ENCODE measurements at regions not wholly inside any gene's neighbourhood (a gene's known extent, or its start where the extent isn't known, plus 50 kb on each side); places are given as distances from the start of the nearest gene placed in this dataset.
"Not testable (repeated sequence)": the region's sequence is repeated elsewhere in the genome, so short reads cannot be mapped to it uniquely, and the experiment has no call there.

GRCh38 chr3:4222574-4223175 lies 80.5 kb upstream of the SETMAR start:
- DNase-seq (ENCODE audit: low spot score): no peak

- DNase-seq (ENCODE audit: low spot score): no peak
Measured at GRCh38 chr3:4223777-4224176, 79.4 kb upstream of the SETMAR start.

- DNase-seq (ENCODE audit: low spot score): no peak
Measured at GRCh38 chr3:4224331-4224730, 78.8 kb upstream of the SETMAR start.

GRCh38 chr3:4225005-4225471 lies 78.1 kb upstream of the SETMAR start:
- DNase-seq (ENCODE audit: low spot score): no peak

GRCh38 chr3:4228295-4228694 lies 74.9 kb upstream of the SETMAR start:
- DNase-seq (ENCODE audit: low spot score): no peak

GRCh38 chr3:4231041-4231440 lies 72.1 kb upstream of the SETMAR start:
- DNase-seq (ENCODE audit: low spot score): no peak

- DNase-seq (ENCODE audit: low spot score): no peak
Measured at GRCh38 chr3:4232798-4233197, 70.4 kb upstream of the SETMAR start.

- DNase-seq (ENCODE audit: low spot score): no peak
Measured at GRCh38 chr3:4233488-4233887, 69.7 kb upstream of the SETMAR start.

- no peak for DNase-seq (ENCODE audit: low spot score)
Measured at GRCh38 chr3:4234889-4235288, 68.3 kb upstream of the SETMAR start.

- DNase-seq (ENCODE audit: low spot score): no peak
Measured at GRCh38 chr3:4235690-4236089, 67.5 kb upstream of the SETMAR start.

- no peak for DNase-seq (ENCODE audit: low spot score)
Measured at GRCh38 chr3:4241595-4242170, 61.5 kb upstream of the SETMAR start.

- DNase-seq (ENCODE audit: low spot score): no peak
Measured at GRCh38 chr3:4245671-4246070, 57.5 kb upstream of the SETMAR start.

- DNase-seq (ENCODE audit: low spot score): no peak
Measured at GRCh38 chr3:4247391-4247790, 55.8 kb upstream of the SETMAR start.

GRCh38 chr3:4250064-4250463 lies 53.1 kb upstream of the SETMAR start:
- DNase-seq (ENCODE audit: low spot score): no peak

GRCh38 chr3:4251412-4251811 lies 51.8 kb upstream of the SETMAR start:
- no peak for DNase-seq (ENCODE audit: low spot score)

GRCh38 chr3:4253072-4253832 lies 49.9 kb upstream of the SETMAR start:
- DNase-seq (ENCODE audit: low spot score): not testable (repeated sequence)
